Right lobe of liver (tissue), 4 donors: ENCODE measurements at regions not wholly inside any gene's neighbourhood (a gene's known extent, or its start where the extent isn't known, plus 50 kb on each side); places are given as distances from the start of the nearest gene placed in this dataset.

Experiments used
- CTCF ChIP-seq, 4 donors: fragments of 200-600 bp in 3 of 4; fragments of 450-650 bp in 1 of 4; IDR thresholded peaks; one replicate each; pipeline versions ENCODE4 v1.5.1 to v1.8.0; 2016 to 2022; ENCODE audit warnings: antibody characterized with exemption in 4 of 4, mild to moderate bottlenecking in 2 of 4
- POLR2A ChIP-seq: fragments of 450-650 bp; IDR thresholded peaks from one replicate; pipeline ENCODE4 v1.6.1; 2017; ENCODE audit warnings: antibody characterized with exemption, mild to moderate bottlenecking
- donor health status: DM: no; HTN: no; CAD: no.
- donor health status: DM: no; HTN: no; CAD: no.
- donor health status: DM: no; HTN: yes; CAD: no.

GRCh38 chr18:43777636-43778304 lies 500.5 kb upstream of the SYT4 start:
- TF ChIP-seq CTCF (IDR thresholded peaks at IDR 0.05): no peak
- TF ChIP-seq POLR2A: no peak
